Calu3 (cell line): ENCODE measurements at regions not wholly inside any gene's neighbourhood (a gene's known extent, or its start where the extent isn't known, plus 50 kb on each side); places are given as distances from the start of the nearest gene placed in this dataset.

Source experiments
- BruUV-seq: library from RNA; stranded (reverse); fragments of 400-500 nt; replicated peaks from 2 replicates; lab custom pipeline; 2021; lab: Mats Ljungman, UMichigan
- CTCF ChIA-PET: fragments of 300-600 bp; sonication (Branson Sonifier 250); formaldehyde crosslinking; loops from one replicate; lab custom pipeline; 2022; ENCODE audit warnings: antibody characterized with exemption; lab: Charles Lee
- DNase-seq: peaks from one replicate; pipeline ENCODE4 v3.0.0; 2022
- H3K27ac Mint-ChIP-seq: one replicate; pipeline ENCODE4 v1.8.0; 2022; ENCODE audit warnings: mixed read lengths; ENCODE audit not compliant: unreplicated experiment
- H3K27me3 Mint-ChIP-seq: one replicate; pipeline ENCODE4 v1.8.0; 2022; ENCODE audit warnings: mixed read lengths; ENCODE audit not compliant: unreplicated experiment
- H3K36me3 Mint-ChIP-seq: one replicate; pipeline ENCODE4 v1.8.0; 2022; ENCODE audit warnings: mild to moderate bottlenecking, moderate library complexity, mixed read lengths; ENCODE audit not compliant: insufficient read depth, unreplicated experiment
- H3K4me1 Mint-ChIP-seq: one replicate; pipeline ENCODE4 v1.8.0; 2022; ENCODE audit warnings: mild to moderate bottlenecking, low read depth, mixed read lengths; ENCODE audit not compliant: unreplicated experiment
- H3K4me3 Mint-ChIP-seq: one replicate; pipeline ENCODE4 v1.8.0; 2022; ENCODE audit warnings: mild to moderate bottlenecking, low read depth, moderate library complexity, mixed read lengths; ENCODE audit not compliant: unreplicated experiment
- H3K9me3 Mint-ChIP-seq: one replicate; pipeline ENCODE4 v1.8.0; 2022; ENCODE audit warnings: low read depth, mixed read lengths; ENCODE audit not compliant: unreplicated experiment
- CTCF ChIP-seq: fragments of 200-600 bp; IDR thresholded peaks from one replicate; pipeline ENCODE4 v1.8.0; 2022; ENCODE audit warnings: antibody characterized with exemption; ENCODE audit not compliant: unreplicated experiment
- intact Hi-C: fragments of 100-400 bp; cut with micrococcal nuclease; formaldehyde crosslinking; loops from one replicate; pipeline ENCODE4 v1.10.0; 2022; ENCODE audit not compliant: unreplicated experiment

GRCh38 chr3:176570992-176571391 lies 626.3 kb downstream of the TBL1XR1 start:
- Mint-ChIP-seq H3K27ac (no peak overlapping the region), H3K4me3 (no peak overlapping the region), H3K4me1 (no peaks in the 10 kb centered on the region), H3K9me3 (peaks cover 5% of the 10 kb centered on the region), H3K27me3 (no peaks in the 10 kb centered on the region), H3K36me3 (no peaks in the 10 kb centered on the region)
- intact Hi-C loops: no loop called here
- DNase-seq: no peak
- TF ChIP-seq CTCF: no peak
- CTCF ChIA-PET: no interaction called here
- no TSS peak for BruUV-seq

GRCh38 chr3:176568189-176568588 lies 629.1 kb downstream of the TBL1XR1 start:
- intact Hi-C loops: no loop called here
- no peaks in the 10 kb centered on the region for H3K36me3 Mint-ChIP-seq
- no peaks in the 10 kb centered on the region for H3K27me3 Mint-ChIP-seq
- peaks cover 15% of the 10 kb centered on the region for H3K9me3 Mint-ChIP-seq
- BruUV-seq: no TSS peak
- CTCF ChIA-PET: no interaction called here
- no peak overlapping the region for H3K27ac Mint-ChIP-seq
- no peak for TF ChIP-seq CTCF
- H3K4me3 Mint-ChIP-seq: no peak overlapping the region
- H3K4me1 Mint-ChIP-seq: no peaks in the 10 kb centered on the region
- DNase-seq: no peak

GRCh38 chr3:176566757-176567156 lies 630.5 kb downstream of the TBL1XR1 start:
- Mint-ChIP-seq H3K4me3 (no peak overlapping the region), H3K27ac (no peak overlapping the region), H3K9me3 (peaks cover 19% of the 10 kb centered on the region), H3K4me1 (no peaks in the 10 kb centered on the region), H3K36me3 (no peaks in the 10 kb centered on the region), H3K27me3 (no peaks in the 10 kb centered on the region)
- no peak for TF ChIP-seq CTCF
- no peak for DNase-seq
- intact Hi-C loops: no loop called here
- CTCF ChIA-PET: no interaction called here
- BruUV-seq: no TSS peak

GRCh38 chr3:176562331-176562730 lies 635.0 kb downstream of the TBL1XR1 start:
- DNase-seq: no peak
- intact Hi-C loops: no loop called here
- CTCF ChIA-PET: no interaction called here
- no peak for TF ChIP-seq CTCF
- Mint-ChIP-seq H3K4me1 (no peaks in the 10 kb centered on the region), H3K9me3 (peaks cover 15% of the 10 kb centered on the region), H3K27me3 (no peaks in the 10 kb centered on the region), H3K27ac (no peak overlapping the region), H3K36me3 (no peaks in the 10 kb centered on the region), H3K4me3 (no peak overlapping the region)
- BruUV-seq: no TSS peak
